Panc1 (cell line): ENCODE measurements at regions not wholly inside any gene's neighbourhood (a gene's known extent, or its start where the extent isn't known, plus 50 kb on each side); places are given as distances from the start of the nearest gene placed in this dataset.
"Not testable (repeated sequence)": the region's sequence is repeated elsewhere in the genome, so short reads cannot be mapped to it uniquely, and the experiment has no call there.

Experiments
- ATAC-seq: fragments of 200-7000 bp; cut with Tn5 transposase; 2 replicates; pipeline ENCODE4 v1.9.1; 2020; ENCODE audit warnings: mild to moderate bottlenecking, moderate library complexity
- BruUV-seq: library from RNA; stranded (reverse); fragments of 400-500 nt; replicated peaks from 2 replicates; lab custom pipeline; 2021; lab: Mats Ljungman, UMichigan
- CTCF ChIA-PET: fragments of 300-600 bp; sonication (Branson Sonifier 250); formaldehyde crosslinking; loops from one replicate; lab custom pipeline; 2022; ENCODE audit warnings: antibody characterized with exemption; lab: Charles Lee
- POLR2A ChIA-PET: fragments of 300-600 bp; sonication (Branson Sonifier 250); formaldehyde crosslinking; loops from one replicate; lab custom pipeline; 2022; ENCODE audit warnings: antibody characterized with exemption; lab: Charles Lee
- DNase-seq: peaks from one replicate; pipeline ENCODE4 v3.0.0-alpha.2; 2010; ENCODE audit warnings: low read depth, low spot score
- H3K27ac ChIP-seq: 2 replicates; pipeline ENCODE4 v1.5.1; 2011; ENCODE audit warnings: mild to moderate bottlenecking, low read length, inconsistent platforms
- H3K27me3 ChIP-seq: fragments of 200-500 bp; sonication (Bioruptor generic); 2 replicates; pipeline ENCODE4 v1.6.0; 2014; ENCODE audit warnings: low read length, inconsistent platforms; ENCODE audit not compliant: control insufficient read depth, insufficient read depth
- H3K36me3 ChIP-seq: fragments of 200-500 bp; sonication (Bioruptor generic); 2 replicates; pipeline ENCODE4 v1.5.1; 2014; ENCODE audit warnings: inconsistent platforms, mild to moderate bottlenecking, low read length, moderate library complexity; ENCODE audit not compliant: control insufficient read depth, insufficient read depth
- H3K4me1 ChIP-seq: 2 replicates; pipeline ENCODE4 v1.5.1; 2011; ENCODE audit warnings: inconsistent platforms, mild to moderate bottlenecking, low read length, moderate library complexity; ENCODE audit not compliant: control insufficient read depth, insufficient read depth
- H3K4me3 ChIP-seq, 2 experiments: 2 replicates each; pipeline ENCODE4 v1.5.1; 2011 to 2012; ENCODE audit warnings: low read depth in 2 of 2, low read length in 2 of 2, mild to moderate bottlenecking in 2 of 2, inconsistent platforms in 1 of 2, moderate library complexity in 1 of 2
- H3K9me3 ChIP-seq: fragments of 200-500 bp; sonication (Bioruptor generic); 2 replicates; pipeline ENCODE4 v1.5.1; 2014; ENCODE audit warnings: low read depth, mild to moderate bottlenecking, inconsistent platforms, low read length, moderate library complexity; ENCODE audit not compliant: control insufficient read depth, insufficient read depth
- POLR2AphosphoS5 ChIP-seq: IDR thresholded peaks from 2 replicates; pipeline ENCODE4 v1.6.1; 2012; ENCODE audit warnings: mild to moderate bottlenecking, low read depth, low read length, moderate library complexity
- SIN3A ChIP-seq: IDR thresholded peaks from 2 replicates; pipeline ENCODE4 v1.6.1; 2012; ENCODE audit warnings: low read depth, mild to moderate bottlenecking, low read length, moderate library complexity, borderline replicate concordance; ENCODE audit not compliant: insufficient read depth
- TCF7L2 ChIP-seq: IDR thresholded peaks from 2 replicates; pipeline ENCODE4 v1.6.1; 2011; ENCODE audit warnings: mild to moderate bottlenecking, low read depth, low read length, inconsistent platforms
- in situ Hi-C: cut with HindIII; loops from 2 replicates; pipeline ENCODE4 v1.10.0; 2016; ENCODE audit warnings: low sequenced_read_pairs, low pct_unique_long_range_greater_than_20kb
- intact Hi-C: fragments of 100-400 bp; cut with micrococcal nuclease; formaldehyde crosslinking; loops from one replicate; pipeline ENCODE4 v1.10.0; 2022; ENCODE audit not compliant: unreplicated experiment
- TF ChIP-seq, protein P1 (sequence below), 2 experiments: IDR thresholded peaks; 2 replicates each; pipeline ENCODE4 v1.6.1; 2011 to 2012; ENCODE audit warnings: low read depth in 2 of 2, control low read depth in 1 of 2, low read length in 1 of 2, mild to moderate bottlenecking in 1 of 2, moderate library complexity in 1 of 2; ENCODE audit not compliant: insufficient read depth in 1 of 2
- TF ChIP-seq, protein P2 (sequence below): fragments of 450-650 bp; IDR thresholded peaks from 2 replicates; pipeline ENCODE4 v1.5.1; 2017; ENCODE audit warnings: mild to moderate bottlenecking

- POLR2A ChIA-PET = no interaction called here
- no peaks in the 10 kb centered on the region for H3K4me1 ChIP-seq
- ATAC-seq (no peak), DNase-seq (no peak)
- no peaks in the 10 kb centered on the region for H3K27me3 ChIP-seq
- no peaks in the 10 kb centered on the region for H3K9me3 ChIP-seq
- no TSS peak for BruUV-seq
- TF ChIP-seq TCF7L2 (no peak), POLR2AphosphoS5 (no peak), SIN3A (no peak)
- TF ChIP-seq, protein P1, sequence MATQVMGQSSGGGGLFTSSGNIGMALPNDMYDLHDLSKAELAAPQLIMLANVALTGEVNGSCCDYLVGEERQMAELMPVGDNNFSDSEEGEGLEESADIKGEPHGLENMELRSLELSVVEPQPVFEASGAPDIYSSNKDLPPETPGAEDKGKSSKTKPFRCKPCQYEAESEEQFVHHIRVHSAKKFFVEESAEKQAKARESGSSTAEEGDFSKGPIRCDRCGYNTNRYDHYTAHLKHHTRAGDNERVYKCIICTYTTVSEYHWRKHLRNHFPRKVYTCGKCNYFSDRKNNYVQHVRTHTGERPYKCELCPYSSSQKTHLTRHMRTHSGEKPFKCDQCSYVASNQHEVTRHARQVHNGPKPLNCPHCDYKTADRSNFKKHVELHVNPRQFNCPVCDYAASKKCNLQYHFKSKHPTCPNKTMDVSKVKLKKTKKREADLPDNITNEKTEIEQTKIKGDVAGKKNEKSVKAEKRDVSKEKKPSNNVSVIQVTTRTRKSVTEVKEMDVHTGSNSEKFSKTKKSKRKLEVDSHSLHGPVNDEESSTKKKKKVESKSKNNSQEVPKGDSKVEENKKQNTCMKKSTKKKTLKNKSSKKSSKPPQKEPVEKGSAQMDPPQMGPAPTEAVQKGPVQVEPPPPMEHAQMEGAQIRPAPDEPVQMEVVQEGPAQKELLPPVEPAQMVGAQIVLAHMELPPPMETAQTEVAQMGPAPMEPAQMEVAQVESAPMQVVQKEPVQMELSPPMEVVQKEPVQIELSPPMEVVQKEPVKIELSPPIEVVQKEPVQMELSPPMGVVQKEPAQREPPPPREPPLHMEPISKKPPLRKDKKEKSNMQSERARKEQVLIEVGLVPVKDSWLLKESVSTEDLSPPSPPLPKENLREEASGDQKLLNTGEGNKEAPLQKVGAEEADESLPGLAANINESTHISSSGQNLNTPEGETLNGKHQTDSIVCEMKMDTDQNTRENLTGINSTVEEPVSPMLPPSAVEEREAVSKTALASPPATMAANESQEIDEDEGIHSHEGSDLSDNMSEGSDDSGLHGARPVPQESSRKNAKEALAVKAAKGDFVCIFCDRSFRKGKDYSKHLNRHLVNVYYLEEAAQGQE (IDR thresholded peaks at IDR 0.05; ENCODE audit: insufficient read depth in 1 of 2, low read depth in 2 of 2, low read length in 1 of 2) = no peak
- TF ChIP-seq, protein P2, sequence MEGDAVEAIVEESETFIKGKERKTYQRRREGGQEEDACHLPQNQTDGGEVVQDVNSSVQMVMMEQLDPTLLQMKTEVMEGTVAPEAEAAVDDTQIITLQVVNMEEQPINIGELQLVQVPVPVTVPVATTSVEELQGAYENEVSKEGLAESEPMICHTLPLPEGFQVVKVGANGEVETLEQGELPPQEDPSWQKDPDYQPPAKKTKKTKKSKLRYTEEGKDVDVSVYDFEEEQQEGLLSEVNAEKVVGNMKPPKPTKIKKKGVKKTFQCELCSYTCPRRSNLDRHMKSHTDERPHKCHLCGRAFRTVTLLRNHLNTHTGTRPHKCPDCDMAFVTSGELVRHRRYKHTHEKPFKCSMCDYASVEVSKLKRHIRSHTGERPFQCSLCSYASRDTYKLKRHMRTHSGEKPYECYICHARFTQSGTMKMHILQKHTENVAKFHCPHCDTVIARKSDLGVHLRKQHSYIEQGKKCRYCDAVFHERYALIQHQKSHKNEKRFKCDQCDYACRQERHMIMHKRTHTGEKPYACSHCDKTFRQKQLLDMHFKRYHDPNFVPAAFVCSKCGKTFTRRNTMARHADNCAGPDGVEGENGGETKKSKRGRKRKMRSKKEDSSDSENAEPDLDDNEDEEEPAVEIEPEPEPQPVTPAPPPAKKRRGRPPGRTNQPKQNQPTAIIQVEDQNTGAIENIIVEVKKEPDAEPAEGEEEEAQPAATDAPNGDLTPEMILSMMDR = no peak
- H3K36me3 ChIP-seq = no peaks in the 10 kb centered on the region
- intact Hi-C loops (no loop called here), in situ Hi-C loops (no loop called here)
- CTCF ChIA-PET = no interaction called here
- H3K27ac ChIP-seq = no peak overlapping the region
- H3K4me3 ChIP-seq = no peak overlapping the region
Observed at GRCh38 chr13:54611390-54611789, 1582.8 kb downstream of the OLFM4 start.

DNA sequence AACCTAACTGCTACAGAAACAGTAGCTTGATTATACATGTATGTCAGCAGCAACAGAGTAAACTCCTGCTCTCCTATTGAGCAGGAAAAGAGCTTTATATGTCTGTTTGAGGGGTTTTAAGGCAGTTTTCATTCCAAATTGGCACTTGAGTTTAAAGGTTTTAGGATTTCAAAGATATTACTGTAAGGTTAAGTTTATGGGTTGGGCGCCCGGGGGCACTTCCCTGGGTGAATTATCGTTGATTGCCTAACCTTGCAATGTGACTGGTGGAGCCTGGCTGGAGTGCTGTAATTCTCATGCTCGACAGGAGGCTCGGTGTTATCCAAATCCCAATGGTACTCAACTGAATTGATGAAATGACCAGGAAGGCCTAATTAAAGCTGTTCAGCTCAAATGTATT lies 1586.1 kb downstream of the OLFM4 start:
- Histone ChIP-seq H3K4me3 (no peak overlapping the region), H3K27ac (no peak overlapping the region), H3K9me3 (no peaks in the 10 kb centered on the region), H3K36me3 (no peaks in the 10 kb centered on the region), H3K27me3 (no peaks in the 10 kb centered on the region), H3K4me1 (no peaks in the 10 kb centered on the region)
- POLR2A ChIA-PET = no interaction called here
- in situ Hi-C loops (no loop called here), intact Hi-C loops (no loop called here)
- DNase-seq = no peak
- BruUV-seq = no TSS peak
- ATAC-seq = no peak
- CTCF ChIA-PET = no interaction called here
- TF ChIP-seq TCF7L2 = no peak
- TF ChIP-seq, protein P1 (IDR thresholded peaks at IDR 0.05; ENCODE audit: insufficient read depth in 1 of 2, low read depth in 2 of 2, low read length in 1 of 2) = no peak
- no peak for TF ChIP-seq SIN3A
- TF ChIP-seq, protein P2 = no peak
- no peak for TF ChIP-seq POLR2AphosphoS5

GRCh38 chr13:54626504-54626903 lies 1597.9 kb downstream of the OLFM4 start:
- in situ Hi-C loops = not testable (repeated sequence)

More at GRCh38 chr13:54626504-54626903, 1597.9 kb downstream of the OLFM4 start:
- H3K4me1 ChIP-seq, H3K9me3 ChIP-seq, CTCF ChIA-PET, intact Hi-C loops, DNase-seq, H3K36me3 ChIP-seq, H3K4me3 ChIP-seq, H3K27me3 ChIP-seq, POLR2A ChIA-PET, ATAC-seq, BruUV-seq, H3K27ac ChIP-seq: not testable (repeated sequence)
